Neutrophil (primary cell): ENCODE measurements at regions not wholly inside any gene's neighbourhood (a gene's known extent, or its start where the extent isn't known, plus 50 kb on each side); places are given as distances from the start of the nearest gene placed in this dataset.

Experiments used
- H3K27ac ChIP-seq: fragments of 200-600 bp; sonication (generic); 2 replicates; pipeline ENCODE4 v1.5.1; 2016; ENCODE audit warnings: mild to moderate bottlenecking, moderate library complexity
- H3K27me3 ChIP-seq: fragments of 200-600 bp; sonication (generic); 2 replicates; pipeline ENCODE4 v1.6.0; 2016; ENCODE audit warnings: mild to moderate bottlenecking
- H3K36me3 ChIP-seq: fragments of 200-600 bp; sonication (generic); 2 replicates; pipeline ENCODE4 v1.5.1; 2017
- H3K4me1 ChIP-seq, 2 experiments: fragments of 200-600 bp in 1 of 2; sonication (generic) in 1 of 2; 1 replicate in 1 of 2; 2 replicates in 1 of 2; pipeline versions ENCODE4 v1.5.1 to v1.6.1; 2013 to 2016; ENCODE audit warnings: low read depth in 1 of 2, low read length in 1 of 2, mild to moderate bottlenecking in 1 of 2, moderate library complexity in 1 of 2; ENCODE audit not compliant: control insufficient read depth in 1 of 2, insufficient read depth in 1 of 2
- H3K4me3 ChIP-seq, 2 experiments: fragments of 200-600 bp in 1 of 2; sonication (generic) in 1 of 2; 1 replicate in 1 of 2; 2 replicates in 1 of 2; pipeline ENCODE4 v1.5.1; 2013 to 2016; ENCODE audit warnings: low read depth in 1 of 2, low read length in 1 of 2, mild to moderate bottlenecking in 1 of 2, moderate library complexity in 1 of 2
- H3K9me3 ChIP-seq: fragments of 200-600 bp; sonication (generic); 2 replicates; pipeline ENCODE4 v1.5.1; 2016
- TF ChIP-seq, protein P1 (sequence below): fragments of 200-600 bp; sonication (generic); IDR thresholded peaks from 2 replicates; pipeline ENCODE4 v1.5.1; 2016; ENCODE audit warnings: antibody characterized with exemption

DNA sequence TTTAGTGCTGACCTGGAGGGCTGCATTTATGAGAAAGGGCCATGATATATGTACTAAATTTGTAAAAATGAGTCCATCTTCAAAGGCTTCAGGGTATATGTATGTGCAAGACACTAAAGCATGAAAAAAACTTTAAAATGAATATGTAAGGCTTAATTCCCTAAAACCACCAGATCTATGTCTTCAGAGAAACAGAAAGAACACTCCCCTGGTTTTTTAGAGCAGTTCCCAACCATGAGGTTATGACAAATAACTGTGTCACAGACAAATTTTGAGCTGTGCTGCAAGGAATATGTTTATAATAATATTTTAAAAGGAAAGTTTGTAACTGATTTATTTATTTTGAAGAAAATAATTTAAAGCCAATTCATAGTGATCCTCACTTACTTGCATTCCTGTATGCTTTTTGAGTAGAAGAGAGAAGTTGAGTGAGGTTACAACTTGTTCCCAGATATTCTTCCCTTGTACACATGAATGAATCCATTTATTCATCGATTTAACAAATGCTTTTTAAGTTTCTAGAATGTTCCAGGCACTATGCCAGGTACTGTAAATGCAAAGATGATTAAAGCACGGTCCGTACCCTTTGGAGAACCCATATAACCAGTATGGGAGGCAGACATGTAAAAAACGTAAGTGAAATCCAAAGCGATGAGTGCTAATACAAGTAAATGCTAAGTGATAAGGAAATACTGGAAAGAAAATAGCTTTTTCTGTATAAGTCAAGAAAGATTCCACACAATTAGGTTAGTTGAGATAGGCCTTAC, 295.2 kb upstream of the DIAPH2 start:
- TF ChIP-seq, protein P1, sequence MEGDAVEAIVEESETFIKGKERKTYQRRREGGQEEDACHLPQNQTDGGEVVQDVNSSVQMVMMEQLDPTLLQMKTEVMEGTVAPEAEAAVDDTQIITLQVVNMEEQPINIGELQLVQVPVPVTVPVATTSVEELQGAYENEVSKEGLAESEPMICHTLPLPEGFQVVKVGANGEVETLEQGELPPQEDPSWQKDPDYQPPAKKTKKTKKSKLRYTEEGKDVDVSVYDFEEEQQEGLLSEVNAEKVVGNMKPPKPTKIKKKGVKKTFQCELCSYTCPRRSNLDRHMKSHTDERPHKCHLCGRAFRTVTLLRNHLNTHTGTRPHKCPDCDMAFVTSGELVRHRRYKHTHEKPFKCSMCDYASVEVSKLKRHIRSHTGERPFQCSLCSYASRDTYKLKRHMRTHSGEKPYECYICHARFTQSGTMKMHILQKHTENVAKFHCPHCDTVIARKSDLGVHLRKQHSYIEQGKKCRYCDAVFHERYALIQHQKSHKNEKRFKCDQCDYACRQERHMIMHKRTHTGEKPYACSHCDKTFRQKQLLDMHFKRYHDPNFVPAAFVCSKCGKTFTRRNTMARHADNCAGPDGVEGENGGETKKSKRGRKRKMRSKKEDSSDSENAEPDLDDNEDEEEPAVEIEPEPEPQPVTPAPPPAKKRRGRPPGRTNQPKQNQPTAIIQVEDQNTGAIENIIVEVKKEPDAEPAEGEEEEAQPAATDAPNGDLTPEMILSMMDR: no peak
- no peaks in the 10 kb centered on the region for H3K4me1 ChIP-seq
- no peaks in the 10 kb centered on the region for H3K27me3 ChIP-seq
- H3K27ac ChIP-seq: no peak overlapping the region
- H3K36me3 ChIP-seq: no peaks in the 10 kb centered on the region
- H3K4me3 ChIP-seq: no peak overlapping the region
- no peaks in the 10 kb centered on the region for H3K9me3 ChIP-seq

DNA sequence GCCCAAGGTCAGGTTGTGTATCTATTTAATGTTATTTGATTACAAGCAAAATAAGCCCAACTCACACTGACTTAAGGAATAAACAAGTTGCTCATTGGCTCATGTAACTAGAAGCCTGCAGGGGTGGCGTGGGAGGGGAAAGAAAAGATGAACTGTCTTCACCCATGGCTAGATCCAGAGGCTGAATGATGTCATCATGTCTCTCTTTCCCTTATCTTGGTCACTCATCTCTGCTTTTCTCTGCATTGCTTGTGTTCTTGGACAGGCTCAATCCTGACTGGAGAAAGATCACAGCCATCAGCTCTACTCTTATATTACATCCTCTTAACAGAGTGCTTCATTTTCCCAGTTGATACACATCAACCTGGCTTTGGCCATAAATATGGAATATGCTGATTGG, 290.0 kb upstream of the DIAPH2 start:
- Histone ChIP-seq H3K27me3 (no peaks in the 10 kb centered on the region), H3K4me3 (no peak overlapping the region), H3K27ac (no peak overlapping the region), H3K36me3 (no peaks in the 10 kb centered on the region), H3K9me3 (no peaks in the 10 kb centered on the region), H3K4me1 (no peaks in the 10 kb centered on the region)
- TF ChIP-seq, protein P1: no peak

DNA sequence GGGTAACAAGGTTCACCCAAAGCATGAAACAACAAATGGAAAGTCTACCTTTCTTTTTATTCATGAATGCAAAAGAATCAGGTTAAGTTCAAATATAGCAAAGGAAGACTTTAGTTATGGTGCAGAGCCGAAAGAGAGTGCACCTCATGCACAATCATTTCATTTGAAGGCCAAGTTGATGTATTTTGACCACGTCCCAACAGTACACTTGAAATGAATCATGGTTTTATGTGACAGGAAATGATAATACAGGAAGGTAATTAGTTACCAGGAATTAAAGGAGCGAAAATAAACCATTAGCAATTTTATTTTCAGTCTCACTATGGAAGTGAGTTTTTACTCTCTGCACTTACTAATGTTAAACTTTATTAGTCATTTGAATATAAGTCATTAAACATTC, 281.2 kb upstream of the DIAPH2 start:
- no peaks in the 10 kb centered on the region for H3K4me1 ChIP-seq
- H3K36me3 ChIP-seq: no peaks in the 10 kb centered on the region
- no peaks in the 10 kb centered on the region for H3K27me3 ChIP-seq
- TF ChIP-seq, protein P1: no peak
- no peak overlapping the region for H3K27ac ChIP-seq
- H3K4me3 ChIP-seq: no peak overlapping the region
- no peaks in the 10 kb centered on the region for H3K9me3 ChIP-seq

DNA sequence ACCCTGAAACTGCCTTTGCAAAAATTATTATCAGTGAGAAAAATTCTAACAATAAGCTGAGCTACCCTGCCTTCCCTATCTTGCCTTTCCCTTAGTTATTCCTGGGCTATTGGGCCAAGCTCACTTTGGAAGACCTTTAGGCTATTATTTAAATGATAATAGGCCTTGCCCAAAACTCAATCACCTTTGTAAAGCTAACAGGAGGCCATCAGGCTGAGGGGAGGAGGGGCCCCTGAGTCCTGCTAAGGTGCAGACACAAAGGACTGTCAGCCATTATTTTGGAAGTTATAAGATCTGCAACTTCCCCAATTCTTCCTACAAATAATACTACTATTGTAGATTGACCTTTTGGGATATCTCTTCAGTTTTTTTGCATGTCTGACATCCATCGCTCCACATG, 278.8 kb upstream of the DIAPH2 start:
- Histone ChIP-seq H3K27ac (no peak overlapping the region), H3K4me1 (no peaks in the 10 kb centered on the region), H3K9me3 (no peaks in the 10 kb centered on the region), H3K27me3 (no peaks in the 10 kb centered on the region), H3K4me3 (no peak overlapping the region), H3K36me3 (no peaks in the 10 kb centered on the region)
- TF ChIP-seq, protein P1: no peak

DNA sequence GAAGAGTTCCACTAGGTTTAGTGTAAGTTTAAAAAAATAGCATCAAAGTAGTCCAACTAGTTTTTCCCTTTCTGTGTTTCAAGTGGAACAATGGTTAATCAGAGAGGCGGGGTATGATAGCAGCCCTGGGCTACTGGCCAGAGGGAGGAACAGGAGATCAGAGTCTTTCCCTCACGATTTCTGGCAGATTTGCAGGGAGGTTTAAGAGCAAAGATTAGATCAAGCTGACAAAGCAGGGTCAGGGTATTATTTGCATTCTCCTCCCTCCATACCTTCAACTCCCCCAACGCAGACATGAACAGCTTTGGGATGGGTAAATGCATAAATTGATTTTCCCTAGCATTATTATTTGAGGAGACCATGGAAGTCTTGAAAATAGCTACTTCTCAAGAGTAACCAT, 277.6 kb upstream of the DIAPH2 start:
- H3K4me1 ChIP-seq: no peaks in the 10 kb centered on the region
- TF ChIP-seq, protein P1: no peak

More for the DNA sequence above, 277.6 kb upstream of the DIAPH2 start:
- Histone ChIP-seq H3K27ac (no peak overlapping the region), H3K9me3 (no peaks in the 10 kb centered on the region), H3K4me3 (no peak overlapping the region), H3K36me3 (no peaks in the 10 kb centered on the region), H3K27me3 (no peaks in the 10 kb centered on the region)
